GM23338 (cell line): ENCODE measurements at regions not wholly inside any gene's neighbourhood (a gene's known extent, or its start where the extent isn't known, plus 50 kb on each side); places are given as distances from the start of the nearest gene placed in this dataset.

Experiments used
- ATAC-seq: fragments of 200-7000 bp; cut with Tn5 transposase; 3 replicates; pipeline ENCODE4 v1.9.1; 2020
- DNase-seq: peaks from one replicate; pipeline ENCODE4 v3.0.0-alpha.2; 2015; ENCODE audit warnings: low spot score
- H2AFZ ChIP-seq: fragments of 200-600 bp; sonication (generic); 2 replicates; pipeline ENCODE4 v1.8.0; 2016; ENCODE audit warnings: antibody characterized with exemption, mild to moderate bottlenecking, moderate library complexity
- H3F3A ChIP-seq: fragments of 200-600 bp; sonication (generic); replicated peaks from 2 replicates; pipeline ENCODE4 v1.8.0; 2017; ENCODE audit warnings: antibody characterized with exemption, mixed run types, low read depth
- H3K27ac ChIP-seq: fragments of 200-600 bp; sonication (generic); 2 replicates; pipeline ENCODE4 v1.6.1; 2016; ENCODE audit warnings: low read depth
- H3K27me3 ChIP-seq: fragments of 200-600 bp; sonication (generic); 2 replicates; pipeline ENCODE4 v1.8.0; 2016; ENCODE audit warnings: mild to moderate bottlenecking, mixed run types, moderate library complexity; ENCODE audit not compliant: insufficient read depth
- H3K36me3 ChIP-seq: fragments of 200-600 bp; sonication (generic); 2 replicates; pipeline ENCODE4 v1.8.0; 2016; ENCODE audit warnings: mild to moderate bottlenecking; ENCODE audit not compliant: insufficient read depth
- H3K4me1 ChIP-seq: fragments of 200-600 bp; sonication (generic); 2 replicates; pipeline ENCODE4 v1.8.0; 2016; ENCODE audit warnings: mild to moderate bottlenecking, moderate library complexity; ENCODE audit not compliant: insufficient read depth
- H3K4me2 ChIP-seq: fragments of 200-600 bp; sonication (generic); 2 replicates; pipeline ENCODE4 v1.7.1; 2017; ENCODE audit warnings: mixed run types
- H3K4me3 ChIP-seq: fragments of 200-600 bp; sonication (generic); 2 replicates; pipeline ENCODE4 v1.6.1; 2016; ENCODE audit warnings: mixed run types
- H3K79me2 ChIP-seq: fragments of 200-600 bp; sonication (generic); replicated peaks from 2 replicates; pipeline ENCODE4 v1.8.0; 2017; ENCODE audit warnings: mild to moderate bottlenecking; ENCODE audit not compliant: insufficient read depth
- H3K9me2 ChIP-seq: fragments of 200-600 bp; sonication (generic); 2 replicates; pipeline ENCODE4 v1.8.0; 2017; ENCODE audit not compliant: insufficient read depth
- H4K20me1 ChIP-seq: fragments of 200-600 bp; sonication (generic); replicated peaks from 2 replicates; pipeline ENCODE4 v1.8.0; 2017; ENCODE audit warnings: mild to moderate bottlenecking; ENCODE audit not compliant: insufficient read depth
- H3K27ac Mint-ChIP-seq: 2 replicates; pipeline ENCODE4 v1.8.0; 2020; ENCODE audit warnings: inconsistent platforms, mild to moderate bottlenecking, moderate library complexity, mixed read lengths
- H3K27me3 Mint-ChIP-seq: 3 replicates; pipeline ENCODE4 v1.8.0; 2022; ENCODE audit warnings: low read depth, mild to moderate bottlenecking, moderate library complexity, mixed read lengths, inconsistent platforms; ENCODE audit not compliant: insufficient read depth, poor library complexity
- H3K36me3 Mint-ChIP-seq: 3 replicates; pipeline ENCODE4 v1.8.0; 2021; ENCODE audit warnings: low read depth, mild to moderate bottlenecking, inconsistent platforms, moderate library complexity, mixed read lengths
- H3K4me1 Mint-ChIP-seq: 3 replicates; pipeline ENCODE4 v1.8.0; 2020; ENCODE audit warnings: mild to moderate bottlenecking, inconsistent platforms, mixed read lengths
- H3K4me3 Mint-ChIP-seq: 3 replicates; pipeline ENCODE4 v1.8.0; 2021; ENCODE audit warnings: moderate library complexity, mild to moderate bottlenecking, inconsistent platforms, mixed read lengths
- H3K9me3 Mint-ChIP-seq: 3 replicates; pipeline ENCODE4 v1.8.0; 2020; ENCODE audit warnings: moderate library complexity, mild to moderate bottlenecking, inconsistent platforms, mixed read lengths
- CTCF ChIP-seq, 2 experiments: fragments of 200-600 bp in 1 of 2; sonication (generic) in 1 of 2; conservative IDR thresholded peaks; 2 replicates each; pipeline versions ENCODE4 v1.5.1 to v1.6.1; 2016 to 2017; ENCODE audit warnings: antibody characterized with exemption in 2 of 2, low read depth in 2 of 2, mild to moderate bottlenecking in 2 of 2, moderate library complexity in 1 of 2
- EZH2 ChIP-seq: fragments of 200-600 bp; sonication (generic); IDR thresholded peaks from one replicate; pipeline ENCODE4 v1.8.0; 2017; ENCODE audit warnings: antibody characterized with exemption, mild to moderate bottlenecking, low read depth; ENCODE audit not compliant: unreplicated experiment
- REST ChIP-seq: IDR thresholded peaks from one replicate; pipeline ENCODE4 v1.6.1; 2018; ENCODE audit warnings: antibody characterized with exemption; ENCODE audit not compliant: unreplicated experiment
- STAT1 ChIP-seq: IDR thresholded peaks from one replicate; pipeline ENCODE4 v1.6.1; 2016; ENCODE audit warnings: antibody characterized with exemption; ENCODE audit not compliant: unreplicated experiment
- ZNF331 ChIP-seq: fragments of 250-450 bp; sonication (Bioruptor Pico); IDR thresholded peaks from 2 replicates; pipeline ENCODE4 v1.5.0; 2020; ENCODE audit warnings: low read depth, mild to moderate bottlenecking, moderate library complexity

GRCh38 chr14:26078561-26078960 is 519.3 kb downstream of the NOVA1 start:
- peaks cover 12% of the 10 kb centered on the region; the same call in 2 of the 3 replicates for H3K4me1 Mint-ChIP-seq

More at GRCh38 chr14:26078561-26078960, 519.3 kb downstream of the NOVA1 start:
- no peaks in the 10 kb centered on the region for H3K79me2 ChIP-seq
- H3K36me3 ChIP-seq = no peaks in the 10 kb centered on the region
- no peak overlapping the region for H2AFZ ChIP-seq
- no peak overlapping the region for H3K27ac ChIP-seq
- H3K27me3 ChIP-seq = no peaks in the 10 kb centered on the region
- H3K27ac Mint-ChIP-seq = no peak overlapping the region
- H3K27me3 Mint-ChIP-seq = no peaks in the 10 kb centered on the region
- DNase-seq (peak; percentile 6), ATAC-seq (no peak)
- H3K4me1 ChIP-seq = 0 out of 2 replicates have a peak, but pooled peaks cover 6% of the 10 kb centered on the region
- no peaks in the 10 kb centered on the region for H3F3A ChIP-seq
- no peak overlapping the region for H3K4me2 ChIP-seq
- no peak overlapping the region for H3K4me3 Mint-ChIP-seq
- no peak overlapping the region for H3K4me3 ChIP-seq
- H3K36me3 Mint-ChIP-seq = no peaks in the 10 kb centered on the region
- H3K9me3 Mint-ChIP-seq = no peaks in the 10 kb centered on the region
- H3K9me2 ChIP-seq = no peaks in the 10 kb centered on the region
- TF ChIP-seq CTCF (conservative IDR thresholded peaks at IDR 0.05; ENCODE audit: low read depth in 2 of 2) (no peak), EZH2 (no peak), REST (no peak), STAT1 (no peak), ZNF331 (CRISPR knock-in tag) (no peak)
- H4K20me1 ChIP-seq = no peaks in the 10 kb centered on the region
